Prostate gland (tissue), 2 donors: ENCODE measurements at regions not wholly inside any gene's neighbourhood (a gene's known extent, or its start where the extent isn't known, plus 50 kb on each side); places are given as distances from the start of the nearest gene placed in this dataset.
A peak's percentile ranks its signal among the peaks of the same experiment; 100 is the strongest.

Source experiments
- DNase-seq: peaks from one replicate; pipeline ENCODE4 v3.0.0-alpha.2; 2019; ENCODE audit warnings: low spot score
- H3K27ac ChIP-seq, 2 donors: fragments of 200-600 bp; sonication (generic); 2 replicates each; pipeline ENCODE4 v1.5.1; 2017 to 2019
- H3K27me3 ChIP-seq: fragments of 200-600 bp; sonication (generic); replicated peaks from 2 replicates; pipeline ENCODE4 v1.5.1; 2019; ENCODE audit not compliant: insufficient read depth
- H3K36me3 ChIP-seq, 2 donors: fragments of 200-600 bp; sonication (generic); 1 replicate in 1 of 2; 2 replicates in 1 of 2; pipeline versions ENCODE4 v1.5.1 to v1.8.1; 2017 to 2019
- H3K4me1 ChIP-seq: fragments of 200-600 bp; sonication (generic); replicated peaks from 2 replicates; pipeline ENCODE4 v1.5.1; 2019
- H3K4me3 ChIP-seq, 2 donors: fragments of 200-600 bp; sonication (generic); 2 replicates each; pipeline ENCODE4 v1.5.1; 2017 to 2019
- H3K9me3 ChIP-seq: fragments of 200-600 bp; sonication (generic); 2 replicates; pipeline ENCODE4 v1.5.1; 2017
- CTCF ChIP-seq, 4 experiments: fragments of 200-600 bp in 2 of 4; fragments of 450-650 bp in 2 of 4; sonication (generic) in 2 of 4; IDR thresholded peaks; 1 replicate in 3 of 4; 2 replicates in 1 of 4; pipeline ENCODE4 v1.5.1; 2016 to 2019; ENCODE audit warnings: antibody characterized with exemption in 4 of 4, mild to moderate bottlenecking in 2 of 4, moderate library complexity in 2 of 4
- POLR2A ChIP-seq: fragments of 450-650 bp; IDR thresholded peaks from one replicate; pipeline ENCODE4 v1.6.1; 2016; ENCODE audit warnings: antibody characterized with exemption, mild to moderate bottlenecking
- POLR2AphosphoS5 ChIP-seq: sonication (generic); formaldehyde crosslinking; IDR thresholded peaks from one replicate; pipeline ENCODE4 v1.6.1; 2017; ENCODE audit warnings: antibody characterized with exemption
- WGBS: methylation state at CpG from one replicate; pipeline ENCODE4 v1.1.5; 2018; 5-methylcytosine and 5-hydroxymethylcytosine counted together
- intact Hi-C: fragments of 100-400 bp; cut with DNase I; formaldehyde crosslinking; loops from one replicate; pipeline ENCODE4 v1.14.2; 2022

GRCh38 chr2:42865884-42866881, 73.8 kb upstream of the HAAO start:
- peak; percentile 23 for TF ChIP-seq POLR2AphosphoS5
- no peak for TF ChIP-seq POLR2A
- Histone ChIP-seq H3K9me3 (no peaks in the 10 kb centered on the region), H3K4me3 (no peak overlapping the region), H3K4me1 (no peaks in the 10 kb centered on the region), H3K27ac (peak overlapping the region; percentile 53 to 68), H3K27me3 (no peaks in the 10 kb centered on the region), H3K36me3 (no peaks in the 10 kb centered on the region)
- intact Hi-C loops, result loop anchor here (1.0 to 5.0 kb wide), 3 partner anchors 21 to 61 kb away; no protein-coding TSS in a partner anchor
- DNase-seq, result no peak
- 43% methylated on average over 15 of the region's 15 CpGs for WGBS

GRCh38 chr2:42864641-42865280, 72.4 kb upstream of the HAAO start:
- H3K27ac ChIP-seq, result no peak overlapping the region
- WGBS, result 93% methylated on average over 8 of the region's 8 CpGs
- H3K36me3 ChIP-seq, result no peaks in the 10 kb centered on the region
- no peak for TF ChIP-seq POLR2AphosphoS5
- TF ChIP-seq POLR2A, result no peak
- intact Hi-C loops, result loop anchor here (5.0 kb wide), 2 partner anchors 38 to 63 kb away; no protein-coding TSS in a partner anchor
- no peak overlapping the region for H3K4me3 ChIP-seq
- no peak for DNase-seq
- H3K27me3 ChIP-seq, result no peaks in the 10 kb centered on the region
- H3K4me1 ChIP-seq, result no peaks in the 10 kb centered on the region
- no peaks in the 10 kb centered on the region for H3K9me3 ChIP-seq

- DNase-seq, result no peak
- 72% methylated on average over 6 of the region's 6 CpGs for whole genome bisulfite sequencing
- H3K27ac ChIP-seq, result no peak overlapping the region
Observed at GRCh38 chr2:42864222-42864621, 71.8 kb upstream of the HAAO start.

GRCh38 chr2:42863751-42864150, 71.4 kb upstream of the HAAO start:
- no peak for DNase-seq
- H3K27ac ChIP-seq, result no peak overlapping the region
- H3K27me3 ChIP-seq, result no peaks in the 10 kb centered on the region
- no peak overlapping the region for H3K4me3 ChIP-seq
- 79% methylated on average over 10 of the region's 10 CpGs for WGBS
- intact Hi-C loops, result no loop called here
- no peak for TF ChIP-seq POLR2A
- TF ChIP-seq CTCF (IDR thresholded peaks at IDR 0.05), result no peak
- no peak for TF ChIP-seq POLR2AphosphoS5
- no peaks in the 10 kb centered on the region for H3K4me1 ChIP-seq
- H3K9me3 ChIP-seq, result no peaks in the 10 kb centered on the region
- H3K36me3 ChIP-seq, result no peaks in the 10 kb centered on the region

More at GRCh38 chr2:42864222-42864621, 71.8 kb upstream of the HAAO start:
- Histone ChIP-seq H3K36me3 (no peaks in the 10 kb centered on the region), H3K9me3 (no peaks in the 10 kb centered on the region), H3K27me3 (no peaks in the 10 kb centered on the region), H3K4me1 (no peaks in the 10 kb centered on the region), H3K4me3 (no peak overlapping the region)
- TF ChIP-seq CTCF (IDR thresholded peaks at IDR 0.05), result no peak
- no peak for TF ChIP-seq POLR2A
- no peak for TF ChIP-seq POLR2AphosphoS5
- intact Hi-C loops, result no loop called here

- Histone ChIP-seq H3K36me3 (no peaks in the 10 kb centered on the region), H3K4me3 (no peak overlapping the region), H3K27me3 (no peaks in the 10 kb centered on the region), H3K4me1 (no peaks in the 10 kb centered on the region), H3K9me3 (no peaks in the 10 kb centered on the region), H3K27ac (no peak overlapping the region)
- no peak for TF ChIP-seq POLR2A
- no peak for DNase-seq
- intact Hi-C loops, result no loop called here
- 84% methylated on average over 10 of the region's 10 CpGs for WGBS
Observed at GRCh38 chr2:42863320-42863719, 70.9 kb upstream of the HAAO start.

GRCh38 chr2:42862669-42863185, 70.3 kb upstream of the HAAO start:
- WGBS, result 86% methylated on average over 12 of the region's 12 CpGs
- Histone ChIP-seq H3K27ac (no peak overlapping the region), H3K4me3 (no peak overlapping the region), H3K4me1 (no peaks in the 10 kb centered on the region), H3K9me3 (no peaks in the 10 kb centered on the region), H3K36me3 (no peaks in the 10 kb centered on the region), H3K27me3 (no peaks in the 10 kb centered on the region)
- DNase-seq, result no peak
- intact Hi-C loops, result no loop called here
- TF ChIP-seq POLR2AphosphoS5 (no peak), CTCF (IDR thresholded peaks at IDR 0.05) (no peak), POLR2A (no peak)
